GM21825 (cell line): ENCODE measurements at regions not wholly inside any gene's neighbourhood (a gene's known extent, or its start where the extent isn't known, plus 50 kb on each side); places are given as distances from the start of the nearest gene placed in this dataset.

Experiments used
- ATAC-seq: cut with Tn5 transposase; IDR thresholded peaks from one replicate; pipeline ENCODE4 v1.9.1; 2021; ENCODE audit warnings: mild to moderate bottlenecking, moderate library complexity; ENCODE audit not compliant: unreplicated experiment

DNA sequence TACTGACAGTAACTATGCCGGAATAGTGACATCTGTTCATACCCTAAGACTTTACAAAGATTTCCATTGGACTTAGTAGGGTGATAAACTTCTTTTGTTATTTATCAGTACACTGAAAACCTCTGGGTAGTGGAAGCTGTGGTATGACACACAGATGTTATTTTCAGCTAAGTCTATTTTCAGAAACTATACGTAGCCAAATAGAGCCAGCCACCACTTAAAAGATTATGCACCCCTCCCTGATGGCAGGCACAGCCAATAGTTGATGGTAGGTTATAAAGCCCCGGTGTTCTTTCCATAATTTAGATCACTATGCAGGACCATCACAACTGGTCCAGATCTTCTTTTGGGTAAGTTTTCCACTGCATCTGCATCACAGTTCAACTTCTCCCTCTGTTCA is 1603.2 kb upstream of the PABPC4L start:
- ATAC-seq: no peak

DNA sequence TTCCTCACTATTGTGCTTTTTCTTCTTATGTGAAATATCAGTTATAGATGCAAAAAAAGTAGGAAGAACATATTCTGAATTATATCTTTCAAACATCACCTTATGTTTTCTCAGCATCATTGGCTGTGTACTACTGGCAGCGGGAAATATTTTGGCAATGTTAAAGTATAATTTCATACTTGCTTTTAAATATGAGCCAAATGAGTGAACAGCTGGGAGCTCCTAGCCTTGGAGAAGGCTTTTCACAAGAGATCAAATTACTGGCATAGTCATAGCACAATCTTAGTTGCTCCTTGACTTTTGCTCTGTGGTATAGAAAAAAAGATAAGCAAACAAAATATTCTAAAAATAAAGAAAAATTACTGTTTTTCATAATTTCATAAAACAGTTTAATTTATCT is 1575.8 kb upstream of the PABPC4L start:
- no peak for ATAC-seq

DNA sequence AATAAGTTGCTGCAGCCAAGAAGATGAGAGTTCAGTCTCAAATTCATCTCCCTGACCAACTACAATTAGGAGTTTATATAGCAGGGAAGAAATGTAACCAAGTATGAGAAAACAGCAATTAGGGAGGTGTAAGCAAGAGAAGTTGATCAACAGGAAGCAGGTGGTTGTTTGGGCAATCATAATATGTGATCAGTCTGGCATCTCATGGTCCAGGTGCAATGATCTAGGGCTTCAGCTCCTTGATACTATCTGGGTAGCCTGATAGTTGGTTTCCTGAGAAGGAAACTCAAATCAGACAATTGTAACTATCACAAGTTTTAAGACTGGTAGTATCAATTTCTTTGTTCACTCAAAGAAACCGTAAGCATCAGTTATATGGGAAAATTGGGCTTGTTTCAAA is 1574.3 kb upstream of the PABPC4L start:
- ATAC-seq: no peak

DNA sequence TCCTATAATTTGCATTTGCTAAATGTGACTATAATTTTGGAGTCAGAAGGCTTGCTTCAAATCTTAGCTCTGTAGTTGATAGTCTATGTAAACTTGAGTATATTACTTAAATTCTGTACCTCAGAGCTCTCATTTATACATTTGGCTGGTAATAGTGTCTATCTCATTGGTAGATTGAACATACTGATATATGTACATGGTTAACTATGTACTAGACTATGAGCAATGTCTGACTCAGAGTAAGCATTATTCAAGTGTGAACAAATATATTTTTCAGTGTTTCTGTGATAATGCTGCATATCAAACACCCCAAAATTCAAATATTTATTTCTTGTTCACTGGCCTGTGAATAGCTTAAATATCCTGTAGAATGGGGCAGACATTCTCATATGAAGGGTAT is 1568.9 kb upstream of the PABPC4L start:
- ATAC-seq: no peak

DNA sequence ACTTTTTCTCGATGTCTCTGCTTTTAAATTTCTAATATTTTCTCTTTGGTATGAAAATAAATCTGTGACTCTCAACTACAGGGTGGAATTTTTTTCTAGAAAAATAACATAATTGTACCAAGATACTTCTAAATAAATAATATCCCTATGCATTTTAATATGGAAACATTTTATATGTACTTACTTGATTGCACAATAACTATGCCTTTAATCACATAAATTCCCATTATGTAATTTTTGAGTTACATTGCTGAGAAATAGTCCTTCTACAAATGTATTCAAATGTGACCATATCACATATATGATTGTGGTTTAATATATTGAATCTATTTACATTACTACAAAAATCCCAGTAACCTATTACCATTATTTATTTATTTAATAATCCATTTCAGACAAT is 1543.3 kb upstream of the PABPC4L start:
- ATAC-seq: no peak

DNA sequence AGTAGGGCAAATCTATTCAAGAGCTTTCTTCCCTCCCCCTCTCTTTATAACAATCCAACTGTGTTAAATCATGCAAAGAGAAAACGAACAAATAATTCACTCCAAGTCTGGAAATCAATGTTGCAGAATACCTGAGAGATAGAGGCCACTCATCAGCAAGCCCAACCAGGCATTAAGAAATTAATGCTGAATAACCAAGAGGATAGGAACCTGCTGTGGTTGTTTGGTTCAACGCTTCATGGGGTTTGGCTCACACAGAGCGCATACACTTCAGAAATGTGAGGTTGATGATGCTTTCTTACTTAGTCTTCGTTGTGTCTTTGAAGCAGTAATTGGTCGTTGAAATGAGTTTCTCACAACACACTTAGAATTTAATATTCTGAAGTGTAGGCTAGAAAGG is 1540.0 kb upstream of the PABPC4L start:
- no peak for ATAC-seq

DNA sequence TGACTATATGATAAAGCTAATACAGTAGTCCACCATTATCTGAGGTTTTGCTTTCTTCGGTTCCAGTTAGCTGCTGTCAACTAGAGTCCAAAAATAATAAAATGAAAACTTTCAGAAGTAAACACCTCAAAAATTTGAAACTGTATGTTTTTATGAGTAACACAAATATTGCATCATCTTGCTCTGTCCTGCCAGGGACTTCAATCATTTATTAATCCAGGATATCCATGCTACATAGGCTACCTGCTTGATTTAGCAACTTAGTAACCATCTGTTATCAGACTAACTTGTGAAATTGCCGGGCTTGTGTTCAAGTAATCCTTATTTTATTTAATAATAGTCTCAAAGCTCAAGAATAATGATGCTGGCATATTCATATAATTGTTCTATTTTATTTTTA is 1537.8 kb upstream of the PABPC4L start:
- no peak for ATAC-seq

DNA sequence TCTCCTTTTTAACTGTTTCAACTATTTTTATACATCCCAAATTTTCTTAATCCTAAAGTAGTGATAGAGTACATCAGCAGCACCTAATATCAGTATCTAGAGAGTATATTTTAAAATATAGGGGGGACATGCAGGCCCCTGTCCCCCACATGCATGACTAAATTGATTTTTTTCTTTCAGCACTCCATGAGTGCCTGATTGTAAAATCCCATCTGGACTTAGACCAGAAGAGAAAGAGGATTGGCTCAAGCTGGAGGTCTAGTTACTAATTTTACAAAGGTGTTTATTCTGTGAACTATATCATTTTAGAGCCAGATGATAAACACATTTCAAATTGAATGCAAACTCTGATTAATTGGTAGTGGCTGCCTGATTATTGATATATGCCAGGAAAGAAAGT is 1533.9 kb upstream of the PABPC4L start:
- ATAC-seq: no peak

DNA sequence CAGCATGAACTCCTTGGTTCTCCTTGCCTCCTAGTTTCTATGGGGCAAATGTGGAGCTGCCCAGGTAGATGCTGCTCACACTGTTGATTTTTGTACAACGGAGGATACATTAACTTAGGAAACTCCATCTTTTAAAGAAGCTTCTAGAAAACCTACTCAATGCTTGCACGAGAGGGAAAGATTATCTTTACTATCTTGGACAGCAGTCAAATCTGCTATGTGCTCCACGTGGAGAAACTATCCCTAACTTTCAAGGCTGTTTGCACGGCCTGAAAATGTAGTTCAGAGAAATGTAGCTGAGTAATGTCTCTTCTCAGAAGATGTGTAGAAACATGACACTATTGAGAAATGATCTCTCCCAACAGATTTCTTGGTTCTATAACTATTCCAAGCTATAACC is 1530.9 kb upstream of the PABPC4L start:
- no peak for ATAC-seq

DNA sequence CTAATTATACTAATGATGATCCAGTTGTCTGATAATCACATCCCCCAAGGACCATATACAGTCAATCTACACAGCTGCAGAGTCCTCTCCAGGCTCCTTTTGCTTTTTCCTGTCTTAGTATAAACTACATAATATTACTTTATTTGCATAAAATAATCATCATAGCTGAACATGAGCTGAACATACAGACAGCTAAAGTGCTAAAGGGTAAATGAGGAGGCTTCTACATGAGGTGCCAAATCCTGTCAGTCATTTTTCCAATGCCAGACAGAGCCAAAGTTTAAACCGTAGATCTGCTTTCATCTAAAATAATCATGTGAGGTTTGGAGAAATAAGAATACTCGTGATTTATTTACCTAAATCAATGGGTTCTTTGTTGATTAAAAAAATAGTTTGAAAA is 1530.1 kb upstream of the PABPC4L start:
- ATAC-seq: no peak

DNA sequence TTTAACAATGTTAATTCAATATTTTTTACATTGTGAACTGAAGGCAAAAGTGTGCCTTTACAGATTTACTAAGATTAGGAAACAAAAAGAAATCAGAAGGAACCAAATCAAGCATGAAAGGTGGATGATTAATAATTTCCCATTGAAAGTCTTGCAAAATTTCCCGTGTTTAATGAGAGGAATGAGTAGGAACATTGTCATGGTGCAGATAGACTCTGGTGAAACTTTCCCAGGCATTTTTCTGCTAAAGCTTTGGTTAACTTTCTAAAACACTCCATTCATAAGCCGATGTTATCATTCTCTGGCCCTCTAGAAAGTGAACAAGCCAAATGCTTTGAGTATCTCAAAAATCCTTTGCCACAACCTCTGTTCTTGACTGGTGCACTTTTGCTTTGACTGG is 1522.8 kb upstream of the PABPC4L start:
- no peak for ATAC-seq

DNA sequence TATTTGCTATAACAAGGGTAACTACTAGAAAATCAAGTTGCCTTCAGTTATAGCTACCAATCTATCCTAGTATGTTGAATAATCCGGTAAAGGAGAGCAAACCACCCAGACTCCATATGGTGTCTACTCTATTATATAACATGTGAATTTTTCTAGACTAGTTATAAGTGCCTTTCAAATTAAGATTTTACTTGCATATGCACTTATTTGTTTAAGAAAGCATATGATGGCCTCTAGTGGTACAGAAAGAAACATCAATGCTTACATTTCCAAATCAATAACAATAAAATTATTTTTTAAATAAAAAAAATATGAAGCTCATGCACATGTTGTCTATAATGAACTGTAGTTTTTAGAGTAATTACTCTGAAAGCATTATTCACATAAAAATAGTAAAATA is 1516.4 kb upstream of the PABPC4L start:
- ATAC-seq: no peak

DNA sequence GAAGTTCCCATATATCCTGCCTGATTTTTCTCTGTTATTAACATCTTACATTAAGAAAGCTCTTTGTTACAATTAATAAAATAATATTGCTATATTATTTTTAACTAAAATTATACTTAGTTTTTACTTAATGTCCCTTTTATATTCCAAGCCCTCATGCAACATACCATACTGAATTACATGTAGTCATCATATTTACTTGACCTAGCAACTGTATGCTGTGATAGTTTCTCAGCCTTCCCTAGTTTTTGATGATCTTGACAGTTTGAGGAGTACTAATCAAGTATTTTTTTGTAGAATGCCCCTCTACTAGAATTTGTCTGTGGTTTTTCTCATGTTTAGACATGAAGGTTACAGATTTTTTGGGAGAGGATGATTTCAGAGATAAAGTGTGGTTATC is 1503.8 kb upstream of the PABPC4L start:
- no peak for ATAC-seq

DNA sequence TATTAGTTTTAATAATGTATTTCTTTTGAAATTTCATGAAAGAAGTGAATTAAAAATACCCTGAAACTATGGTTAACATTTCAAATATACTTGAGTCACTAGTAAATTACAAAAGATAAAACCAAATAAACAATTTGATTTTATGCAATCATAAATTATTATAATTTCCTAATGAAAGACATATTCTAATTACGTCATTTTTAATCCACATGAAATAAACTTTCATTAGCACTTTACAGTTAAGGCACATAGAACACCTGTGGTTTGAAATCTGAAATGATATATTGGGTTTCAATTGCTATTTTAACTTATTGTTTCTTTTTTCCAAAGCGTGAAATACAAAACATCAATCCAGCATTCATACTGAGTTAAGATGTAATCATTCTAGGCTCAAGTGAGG is 1492.5 kb upstream of the PABPC4L start:
- ATAC-seq: no peak

DNA sequence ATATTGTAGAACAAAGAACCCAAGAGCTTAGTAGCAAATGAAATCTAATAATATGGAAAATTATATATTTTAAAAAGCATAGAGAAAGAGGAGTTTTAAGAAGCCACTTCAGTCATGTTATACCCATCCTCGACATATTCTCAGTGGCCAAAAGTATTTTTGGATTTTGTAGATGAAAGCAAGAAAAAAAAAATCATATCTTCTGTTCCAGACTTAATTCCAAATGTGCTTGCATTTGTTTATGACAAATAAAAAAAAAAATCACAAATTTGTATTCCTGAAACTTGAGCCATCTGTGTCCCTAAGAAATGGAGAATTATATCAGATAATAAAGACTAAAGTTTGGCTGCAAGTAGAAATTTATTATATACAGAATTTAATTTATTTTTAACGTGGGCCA is 1482.4 kb upstream of the PABPC4L start:
- ATAC-seq: no peak

DNA sequence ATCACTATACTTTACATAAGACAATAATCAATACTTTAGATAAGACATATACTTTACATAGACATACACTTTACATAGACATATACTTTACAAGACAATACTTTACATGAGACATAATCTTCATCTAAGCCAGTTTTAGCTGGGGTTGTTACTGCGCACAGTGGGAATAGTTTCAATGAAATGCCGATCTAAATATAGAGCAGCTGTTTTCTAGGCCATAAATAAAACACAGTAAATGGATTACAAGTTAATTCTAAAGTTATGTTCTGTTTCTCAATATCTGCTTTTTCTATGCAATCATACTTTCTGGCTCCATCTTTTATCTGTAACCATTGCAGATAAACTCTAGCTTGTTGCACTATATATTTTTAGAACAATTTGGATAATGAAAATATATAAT is 1470.6 kb upstream of the PABPC4L start:
- no peak for ATAC-seq

DNA sequence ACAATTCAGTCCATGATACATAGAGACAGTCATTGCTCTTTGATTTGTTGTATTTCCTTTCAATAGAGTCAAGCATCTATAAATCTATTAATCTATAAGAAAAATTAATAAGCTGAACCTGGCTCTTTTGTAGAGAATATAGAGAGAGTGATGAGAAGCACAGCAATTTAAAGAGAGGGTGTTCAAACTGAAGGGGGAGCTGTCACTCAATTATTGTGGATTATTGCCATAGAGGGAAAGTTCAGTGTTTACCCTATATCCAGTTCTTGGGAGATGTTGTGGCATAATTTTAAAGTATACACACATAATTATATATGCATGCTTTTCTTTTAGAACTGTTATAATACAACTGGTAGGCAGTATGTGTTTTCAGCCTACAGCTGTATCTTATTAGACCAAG is 1469.0 kb upstream of the PABPC4L start:
- ATAC-seq: no peak
